HG03520 (cell line): ENCODE measurements at regions not wholly inside any gene's neighbourhood (a gene's known extent, or its start where the extent isn't known, plus 50 kb on each side); places are given as distances from the start of the nearest gene placed in this dataset.

Experiments
- ATAC-seq: cut with Tn5 transposase; IDR thresholded peaks from one replicate; pipeline ENCODE4 v1.9.1; 2021; ENCODE audit warnings: mild to moderate bottlenecking, moderate library complexity; ENCODE audit not compliant: unreplicated experiment

DNA sequence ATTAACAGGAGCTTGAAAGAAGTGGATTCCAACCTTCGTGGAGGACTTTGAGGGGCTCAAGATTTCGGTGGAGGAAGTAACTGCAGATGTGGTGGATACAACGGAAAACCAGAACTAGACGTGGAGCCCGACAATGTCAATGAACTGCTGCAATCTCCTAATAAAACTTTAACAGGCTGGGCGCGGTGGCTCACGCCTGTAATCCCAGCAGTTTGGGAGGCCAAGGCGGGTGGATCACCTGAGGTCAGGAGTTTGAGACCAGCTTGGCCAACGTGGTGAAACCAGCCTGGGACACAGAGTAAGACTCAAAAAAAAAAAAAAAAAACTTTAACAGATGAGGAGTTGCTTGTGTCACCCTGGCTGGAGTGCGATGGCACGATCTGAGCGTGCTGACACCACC, 477.8 kb upstream of the MKI67 start:
- ATAC-seq, result no peak

DNA sequence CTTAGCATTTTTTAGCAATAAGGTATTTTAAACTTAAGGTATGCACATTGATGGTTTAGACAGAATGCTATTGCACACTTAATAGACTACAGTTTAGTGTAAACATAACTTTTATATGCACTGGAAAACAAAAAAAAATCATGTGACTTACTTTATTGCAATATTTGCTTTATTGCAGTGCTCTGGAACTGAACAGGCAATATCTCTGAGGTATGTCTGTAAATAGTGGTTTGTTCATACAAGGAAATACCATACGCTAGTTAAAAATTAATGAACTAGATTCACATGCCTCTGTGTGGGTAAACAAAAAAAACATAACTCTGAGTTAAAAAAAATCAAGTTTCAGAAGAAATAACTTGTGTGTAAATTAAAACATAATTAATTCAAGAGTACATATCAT, 479.0 kb upstream of the MKI67 start:
- ATAC-seq, result no peak

- ATAC-seq, result no peak
Measured at GRCh38 chr10:128606055-128606454, 479.8 kb upstream of the MKI67 start.

- no peak for ATAC-seq
Measured at GRCh38 chr10:128608791-128609190, 482.6 kb upstream of the MKI67 start.

- no peak for ATAC-seq
Measured at GRCh38 chr10:128609460-128609859, 483.2 kb upstream of the MKI67 start.

DNA sequence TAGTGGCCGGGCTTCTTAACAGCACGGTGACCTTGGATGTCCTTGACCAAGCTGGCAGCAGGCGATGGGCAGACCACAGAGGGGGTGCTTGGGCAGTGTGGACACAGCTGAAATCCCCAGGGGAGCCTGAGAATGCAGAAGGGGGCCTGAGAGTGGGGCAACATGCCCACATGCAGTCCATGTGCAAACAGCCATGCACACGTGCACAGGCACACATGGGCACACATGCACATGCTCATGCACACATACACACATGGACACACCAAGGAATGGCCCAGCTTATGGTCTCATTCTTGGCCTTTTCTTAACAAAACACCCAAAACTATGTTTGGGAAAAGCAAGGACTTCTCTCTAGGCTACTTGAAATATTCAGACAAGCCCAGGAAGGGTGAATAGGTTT, 483.9 kb upstream of the MKI67 start:
- ATAC-seq, result no peak

- no peak for ATAC-seq
Measured at GRCh38 chr10:128612195-128612594, 486.0 kb upstream of the MKI67 start.

- ATAC-seq, result no peak
Measured at GRCh38 chr10:128612631-128613030, 486.4 kb upstream of the MKI67 start.

DNA sequence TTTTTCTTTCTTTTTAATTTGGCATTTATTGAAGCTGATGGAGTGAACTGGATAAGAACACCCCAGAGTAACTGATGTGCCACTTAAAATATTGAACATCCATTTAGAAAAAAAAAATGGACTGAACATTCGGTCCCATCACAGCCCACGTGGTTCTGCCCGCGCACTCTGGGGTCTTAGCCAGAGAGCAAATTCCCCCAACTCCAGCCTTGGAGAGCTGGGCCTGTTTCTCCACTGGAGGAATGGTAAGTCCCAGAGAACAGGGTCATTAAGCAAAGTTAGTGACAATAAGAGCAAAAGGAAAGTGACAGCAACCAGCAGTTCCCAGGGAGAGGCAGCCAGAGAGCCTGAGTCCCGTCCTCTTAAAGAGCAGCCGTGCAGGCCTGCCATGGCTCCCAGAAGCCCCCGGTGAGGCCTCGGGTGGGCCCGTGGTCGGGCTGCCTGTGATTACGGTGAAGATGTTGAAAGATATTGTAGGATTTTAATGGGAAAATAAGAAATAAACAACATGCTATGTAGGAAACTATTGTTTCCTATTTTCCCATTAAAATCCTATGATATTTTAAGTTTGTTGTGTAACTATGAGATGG, 487.9 kb upstream of the MKI67 start:
- no peak for ATAC-seq

- no peak for ATAC-seq
Measured at GRCh38 chr10:128614802-128615553, 488.8 kb upstream of the MKI67 start.

DNA sequence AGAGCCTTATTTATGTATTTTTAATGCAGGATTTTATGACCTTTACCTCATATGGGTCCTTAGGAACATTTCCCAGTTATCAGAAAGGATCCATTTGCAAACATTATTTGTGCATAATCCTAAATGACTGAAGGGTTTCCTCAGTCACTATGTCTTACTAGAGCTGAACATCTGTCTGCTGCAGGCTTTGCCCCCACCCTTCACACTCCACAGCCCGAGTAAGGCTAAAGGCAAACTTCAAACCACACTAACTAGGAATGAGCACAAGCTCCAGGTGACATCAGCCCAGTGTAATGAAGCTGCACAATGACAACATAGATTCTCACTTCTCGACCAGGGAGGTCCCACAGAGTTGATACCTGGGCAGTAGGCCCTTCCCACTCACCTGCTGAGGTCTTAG, 491.3 kb upstream of the MKI67 start:
- ATAC-seq, result no peak

DNA sequence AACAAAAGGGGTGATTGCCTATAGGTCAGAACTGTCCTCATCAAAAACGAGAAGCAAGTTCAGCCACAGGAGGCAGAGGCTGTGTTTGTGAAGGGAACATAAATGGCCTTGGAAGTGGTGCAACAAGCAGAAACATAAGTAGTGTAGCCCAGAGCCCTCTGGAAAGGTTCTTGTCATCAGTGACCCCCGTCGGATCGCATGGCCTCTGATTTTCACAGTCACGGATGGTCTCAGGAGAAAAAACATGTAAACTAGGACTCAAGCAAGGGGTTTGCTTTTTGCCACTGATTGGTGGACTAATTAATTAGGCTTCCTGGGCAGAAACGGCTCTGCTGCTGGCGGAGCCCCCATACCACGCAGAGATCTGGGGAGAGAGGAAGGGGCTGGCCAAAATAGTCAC, 496.5 kb upstream of the MKI67 start:
- no peak for ATAC-seq

DNA sequence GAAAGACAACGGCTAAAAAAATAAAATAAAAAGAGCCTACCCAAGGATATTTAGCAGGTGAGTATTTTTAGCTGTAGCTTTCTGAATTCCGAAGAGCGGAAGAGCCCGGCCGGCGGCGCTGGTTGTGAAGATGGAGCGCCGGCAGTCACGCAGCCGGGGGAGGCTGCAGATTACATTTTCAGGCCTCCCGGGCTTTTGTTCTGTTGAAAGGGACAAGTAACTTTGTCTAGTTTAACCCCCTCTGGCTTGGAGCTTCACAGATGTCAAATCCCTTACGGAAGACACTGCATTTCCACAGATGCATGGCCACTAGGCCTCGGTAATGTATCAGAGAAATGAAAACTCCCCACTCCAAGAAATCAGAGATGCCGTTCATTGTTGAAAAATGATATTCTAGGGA, 497.6 kb upstream of the MKI67 start:
- no peak for ATAC-seq

DNA sequence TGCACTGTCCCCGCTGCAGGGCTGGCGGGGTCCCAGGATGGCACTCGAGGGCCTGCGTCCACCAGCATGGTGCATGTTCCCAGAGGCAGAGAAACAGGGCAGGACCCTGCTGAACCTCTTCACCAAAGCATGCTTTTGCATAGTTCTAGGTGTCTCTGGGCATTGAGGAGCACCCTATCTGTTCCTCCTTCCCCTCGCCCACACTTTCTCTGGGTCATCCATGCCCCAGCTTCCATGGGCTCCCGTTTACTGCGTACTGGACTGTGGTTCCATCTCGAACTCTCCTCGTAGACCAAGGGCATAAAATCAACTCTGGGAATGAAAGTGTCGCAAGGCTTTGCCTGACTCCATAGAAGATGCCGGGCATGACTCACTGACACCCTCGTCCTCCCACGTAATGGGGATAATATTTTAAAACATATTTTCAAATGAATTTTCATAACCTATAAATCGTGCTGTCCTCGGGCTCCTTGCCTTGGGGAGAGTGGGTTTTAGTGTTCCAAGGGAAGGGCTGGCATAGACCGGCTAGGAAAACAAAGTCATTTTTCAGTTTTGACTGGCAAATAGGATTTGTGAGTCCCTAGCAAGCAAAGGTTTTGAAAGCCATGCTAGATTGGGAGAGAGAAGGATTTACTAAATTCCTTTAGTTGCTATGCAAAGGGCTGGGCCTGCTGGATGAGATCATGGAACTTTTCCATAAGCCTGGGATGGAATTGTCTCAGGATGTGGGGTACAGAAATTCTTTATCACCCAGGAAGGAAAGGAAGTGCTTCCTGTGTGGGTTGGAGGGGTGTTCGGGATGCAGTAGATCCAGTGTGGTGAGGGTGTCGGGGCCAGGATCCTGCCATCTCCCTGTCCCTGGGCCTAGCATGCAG, 498.7 kb upstream of the MKI67 start:
- ATAC-seq, result no peak

DNA sequence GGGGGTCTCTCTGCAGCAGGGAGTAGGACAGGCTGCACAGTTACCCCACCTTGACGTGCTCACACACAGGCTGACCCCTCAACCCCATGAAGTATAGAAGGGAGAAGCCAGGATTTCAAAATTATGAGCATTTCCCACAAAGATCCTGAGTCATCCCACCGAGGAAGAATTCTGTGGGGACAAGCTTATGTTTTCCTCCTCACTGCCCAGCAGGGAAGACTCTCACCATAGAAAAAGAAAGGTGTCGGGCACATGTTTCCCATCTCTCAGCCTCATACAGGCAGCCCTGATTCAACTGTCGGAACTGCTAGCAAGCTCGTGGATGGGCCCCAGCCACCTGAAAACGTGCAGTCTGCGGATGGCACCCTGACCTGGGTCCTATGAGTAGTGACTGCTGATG, 499.7 kb upstream of the MKI67 start:
- ATAC-seq, result no peak

GRCh38 chr10:128626397-128627000, 500.3 kb upstream of the MKI67 start:
- no peak for ATAC-seq

- no peak for ATAC-seq
Measured at GRCh38 chr10:128627811-128628210, 501.6 kb upstream of the MKI67 start.

- ATAC-seq, result no peak
Measured at GRCh38 chr10:128628252-128628651, 502.0 kb upstream of the MKI67 start.

GRCh38 chr10:128629111-128630096, 503.2 kb upstream of the MKI67 start:
- ATAC-seq, result no peak

DNA sequence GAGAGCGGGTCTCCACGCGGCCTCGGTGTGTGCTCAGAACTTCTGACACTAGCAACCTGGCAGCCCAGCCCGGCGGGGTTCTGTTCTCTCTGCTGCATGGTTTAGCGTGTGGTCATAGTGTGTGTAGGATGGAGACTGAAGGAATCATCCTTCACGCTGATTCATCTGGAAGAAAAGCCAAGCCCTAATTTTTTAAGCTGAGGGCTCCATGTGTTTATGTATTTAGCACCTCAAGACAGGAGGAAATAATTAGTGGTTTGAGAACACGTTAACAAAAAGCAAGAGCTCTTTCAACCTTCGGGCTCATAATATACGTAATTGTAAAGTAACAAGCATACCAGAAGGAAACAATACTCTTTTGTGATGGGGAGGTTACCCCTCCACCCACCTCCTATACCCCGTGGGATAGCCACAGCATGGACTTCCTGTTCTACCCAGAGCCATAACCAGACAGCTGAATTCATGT, 504.6 kb upstream of the MKI67 start:
- no peak for ATAC-seq
